ENCODE measurements at regions not wholly inside any gene's neighbourhood (a gene's known extent, or its start where the extent isn't known, plus 50 kb on each side); places are given as distances from the start of the nearest gene placed in this dataset.

GRCh38 chr12:124713436-124714082 lies 146.1 kb upstream of the NCOR2 start:
- TF ChIP-seq IRF2 (CRISPR knock-in tag; IDR thresholded peaks at IDR 0.05; ENCODE audit: borderline replicate concordance, low read depth) = no peak
- TF ChIP-seq CTCF (IDR thresholded peaks at IDR 0.05) = no peak
- TF ChIP-seq PREB (CRISPR knock-in tag; IDR thresholded peaks at IDR 0.05; ENCODE audit: borderline replicate concordance) = no peak
- TF ChIP-seq MLX (CRISPR knock-in tag; IDR thresholded peaks at IDR 0.05) = no peak
- TF ChIP-seq ATF1 (CRISPR knock-in tag; IDR thresholded peaks at IDR 0.05) = no peak
- no peak for TF ChIP-seq TCF7 (CRISPR knock-in tag; IDR thresholded peaks at IDR 0.05; ENCODE audit: low read depth)
- TF ChIP-seq ATF2 (CRISPR knock-in tag; IDR thresholded peaks at IDR 0.05; ENCODE audit: borderline replicate concordance, low read depth) = no peak

Data from WTC11 (cell line).